ENCODE measurements at regions not wholly inside any gene's neighbourhood (a gene's known extent, or its start where the extent isn't known, plus 50 kb on each side); places are given as distances from the start of the nearest gene placed in this dataset.

DNA sequence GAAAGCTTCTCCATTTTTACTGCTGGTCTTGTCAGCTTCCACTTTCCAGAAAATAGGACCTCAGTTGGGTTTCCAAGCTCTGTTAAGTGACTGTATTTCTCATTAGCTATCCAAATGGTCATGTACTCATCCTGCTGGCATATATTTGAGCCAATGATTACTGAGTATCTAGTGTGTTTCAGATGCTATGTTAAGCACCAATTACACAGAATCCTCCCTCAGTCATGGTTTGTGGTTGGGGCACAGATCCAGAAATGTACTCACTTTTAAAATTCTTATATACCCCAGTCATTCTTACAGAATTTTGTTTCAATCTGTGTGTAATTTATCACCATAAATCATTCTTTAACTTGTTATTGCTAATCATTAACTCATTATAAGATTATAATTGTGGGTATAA lies 362.3 kb upstream of the MTPN start:
- Mint-ChIP-seq H3K4me3 (no peak overlapping the region), H3K27ac (no peak overlapping the region), H3K4me1 (no peaks in the 10 kb centered on the region), H3K9me3 (no peaks in the 10 kb centered on the region), H3K27me3 (ENCODE audit: low read depth) (no peaks in the 10 kb centered on the region), H3K36me3 (ENCODE audit: insufficient read depth in 1 of 3, low read depth in 3 of 3) (no peaks in the 10 kb centered on the region)
- DNase-seq = no peak
- no peak overlapping the region for H2BK12ac ChIP-seq (ENCODE audit: insufficient read length, low read depth, low read length)
- no peak overlapping the region for H3T11ph ChIP-seq (ENCODE audit: low read length)
- no peaks in the 10 kb centered on the region for H3K9me3 ChIP-seq (ENCODE audit: control insufficient read depth, low read depth, low read length)
- H3K23ac ChIP-seq (ENCODE audit: insufficient read length, low read depth, low read length) = no peak overlapping the region
- no peak overlapping the region for H2AFZ ChIP-seq (ENCODE audit: low read length)
- H3K27me3 ChIP-seq (ENCODE audit: insufficient read depth, low read length) = no peaks in the 10 kb centered on the region
- H3K79me1 ChIP-seq (ENCODE audit: insufficient read depth, low read depth, low read length, poor library complexity, severe bottlenecking) = no peaks in the 10 kb centered on the region
- no peak overlapping the region for H3K14ac ChIP-seq (ENCODE audit: insufficient read depth, low read length)
- H2BK20ac ChIP-seq (ENCODE audit: low read depth, low read length, poor library complexity, severe bottlenecking) = no peak overlapping the region
- no peaks in the 10 kb centered on the region for H3K23me2 ChIP-seq (ENCODE audit: insufficient read length, low read depth, low read length, poor library complexity, severe bottlenecking)
- H3K4me1 ChIP-seq (ENCODE audit: insufficient read depth, low read length) = no peaks in the 10 kb centered on the region; the same call in 1 of the 2 replicates
- H3K79me2 ChIP-seq (ENCODE audit: insufficient read depth, low read length) = no peaks in the 10 kb centered on the region; the same call in 1 of the 2 replicates
- H2BK5ac ChIP-seq (ENCODE audit: insufficient read length, low read length) = no peak overlapping the region
- no peak overlapping the region for H3K56ac ChIP-seq (ENCODE audit: insufficient read length, low read depth, low read length)
- H4K8ac ChIP-seq (replicated peaks; ENCODE audit: insufficient read length, low read depth, low read length) = no peak overlapping the region
- H4K91ac ChIP-seq (ENCODE audit: insufficient read length, low read depth, low read length) = no peak overlapping the region
- no peak overlapping the region for H4K5ac ChIP-seq (ENCODE audit: insufficient read length, low read depth, low read length)
- H4K20me1 ChIP-seq (ENCODE audit: control insufficient read depth, insufficient read depth, insufficient read length) = no peaks in the 10 kb centered on the region
- H3K27ac ChIP-seq (ENCODE audit: insufficient read length, low read depth, low read length) = no peak overlapping the region
- H3K4ac ChIP-seq (ENCODE audit: low read depth, low read length) = no peak overlapping the region
- no peak overlapping the region for H2BK15ac ChIP-seq (ENCODE audit: low read depth, low read length)
- no peak overlapping the region for H2BK120ac ChIP-seq (ENCODE audit: low read depth, low read length, poor library complexity, severe bottlenecking)
- no peak overlapping the region for H3K18ac ChIP-seq (ENCODE audit: insufficient read length, low read depth, low read length)
- no peak overlapping the region for H2AK5ac ChIP-seq (ENCODE audit: insufficient read length, low read length)
- no peak overlapping the region for H3K4me2 ChIP-seq (ENCODE audit: insufficient read depth, insufficient read length, low read length)
- TF ChIP-seq, protein P1, sequence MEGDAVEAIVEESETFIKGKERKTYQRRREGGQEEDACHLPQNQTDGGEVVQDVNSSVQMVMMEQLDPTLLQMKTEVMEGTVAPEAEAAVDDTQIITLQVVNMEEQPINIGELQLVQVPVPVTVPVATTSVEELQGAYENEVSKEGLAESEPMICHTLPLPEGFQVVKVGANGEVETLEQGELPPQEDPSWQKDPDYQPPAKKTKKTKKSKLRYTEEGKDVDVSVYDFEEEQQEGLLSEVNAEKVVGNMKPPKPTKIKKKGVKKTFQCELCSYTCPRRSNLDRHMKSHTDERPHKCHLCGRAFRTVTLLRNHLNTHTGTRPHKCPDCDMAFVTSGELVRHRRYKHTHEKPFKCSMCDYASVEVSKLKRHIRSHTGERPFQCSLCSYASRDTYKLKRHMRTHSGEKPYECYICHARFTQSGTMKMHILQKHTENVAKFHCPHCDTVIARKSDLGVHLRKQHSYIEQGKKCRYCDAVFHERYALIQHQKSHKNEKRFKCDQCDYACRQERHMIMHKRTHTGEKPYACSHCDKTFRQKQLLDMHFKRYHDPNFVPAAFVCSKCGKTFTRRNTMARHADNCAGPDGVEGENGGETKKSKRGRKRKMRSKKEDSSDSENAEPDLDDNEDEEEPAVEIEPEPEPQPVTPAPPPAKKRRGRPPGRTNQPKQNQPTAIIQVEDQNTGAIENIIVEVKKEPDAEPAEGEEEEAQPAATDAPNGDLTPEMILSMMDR (conservative IDR thresholded peaks at IDR 0.05) = no peak
- H3K9ac ChIP-seq (ENCODE audit: extremely low read depth, insufficient read length, low read length) = no peak overlapping the region
